KMS-11 (cell line): ENCODE measurements at regions not wholly inside any gene's neighbourhood (a gene's known extent, or its start where the extent isn't known, plus 50 kb on each side); places are given as distances from the start of the nearest gene placed in this dataset.

Source experiments
- H2AFZ ChIP-seq: fragments of 200-600 bp; sonication (generic); 2 replicates; pipeline ENCODE4 v1.6.1; 2016; ENCODE audit warnings: antibody characterized with exemption, mixed run types, low read depth
- H3K27ac ChIP-seq: fragments of 200-600 bp; sonication (generic); 2 replicates; pipeline ENCODE4 v1.6.1; 2016; ENCODE audit warnings: mild to moderate bottlenecking, mixed run types
- H3K27me3 ChIP-seq: fragments of 200-600 bp; sonication (generic); 2 replicates; pipeline ENCODE4 v1.6.1; 2017; ENCODE audit warnings: mild to moderate bottlenecking, low read depth, mixed run types, moderate library complexity; ENCODE audit not compliant: insufficient read depth
- H3K36me3 ChIP-seq: fragments of 200-600 bp; sonication (generic); 2 replicates; pipeline ENCODE4 v1.6.1; 2017; ENCODE audit warnings: mild to moderate bottlenecking, mixed run types; ENCODE audit not compliant: insufficient read depth
- H3K4me1 ChIP-seq: fragments of 200-600 bp; sonication (generic); 2 replicates; pipeline ENCODE4 v1.6.1; 2016; ENCODE audit warnings: mild to moderate bottlenecking, low read depth, mixed run types; ENCODE audit not compliant: poor library complexity, severe bottlenecking
- H3K4me2 ChIP-seq: fragments of 200-600 bp; sonication (generic); 2 replicates; pipeline ENCODE4 v1.7.0; 2016; ENCODE audit warnings: mild to moderate bottlenecking, mixed run types
- H3K4me3 ChIP-seq: fragments of 200-600 bp; sonication (generic); IDR thresholded peaks from 2 replicates; pipeline ENCODE4 v1.6.1; 2017; ENCODE audit warnings: low read depth, low read length, mixed read lengths; ENCODE audit not compliant: insufficient read depth
- H3K79me2 ChIP-seq: fragments of 200-600 bp; sonication (generic); 2 replicates; pipeline ENCODE4 v1.6.1; 2016; ENCODE audit warnings: low read depth, mixed run types; ENCODE audit not compliant: insufficient read depth
- H3K9ac ChIP-seq: fragments of 200-600 bp; sonication (generic); 2 replicates; pipeline ENCODE4 v1.6.1; 2016; ENCODE audit warnings: mild to moderate bottlenecking, mixed run types
- H4K20me1 ChIP-seq: fragments of 200-600 bp; sonication (generic); 2 replicates; pipeline ENCODE4 v1.6.1; 2016; ENCODE audit warnings: mild to moderate bottlenecking, mixed run types; ENCODE audit not compliant: insufficient read depth
- TF ChIP-seq, protein P1 (sequence below): fragments of 200-600 bp; sonication (generic); conservative IDR thresholded peaks from 2 replicates; pipeline ENCODE4 v1.6.1; 2017; ENCODE audit warnings: low read depth, mild to moderate bottlenecking, antibody characterized with exemption, low read length, moderate library complexity, mixed read lengths

DNA sequence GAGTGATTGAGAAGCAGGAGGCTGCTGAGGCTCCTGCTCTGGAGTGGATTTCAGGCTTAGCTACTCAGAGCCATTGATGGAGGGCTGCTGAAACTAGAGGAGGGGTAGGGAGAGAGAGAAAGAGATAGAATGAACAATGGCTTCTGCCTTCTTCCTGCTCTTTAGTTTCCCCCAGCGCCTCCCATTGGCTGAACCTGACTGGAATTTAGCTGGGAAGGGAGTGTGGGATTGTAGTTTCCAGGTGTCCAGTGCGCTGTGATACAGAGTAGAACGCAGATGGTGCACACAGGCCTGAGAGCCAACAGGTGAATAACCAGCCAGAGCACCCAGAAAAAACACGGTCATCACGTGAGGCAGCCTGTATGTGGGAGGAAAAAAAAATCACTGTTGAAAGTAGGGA is 140.1 kb downstream of the IL20RB start:
- no peaks in the 10 kb centered on the region for H3K36me3 ChIP-seq
- TF ChIP-seq, protein P1, sequence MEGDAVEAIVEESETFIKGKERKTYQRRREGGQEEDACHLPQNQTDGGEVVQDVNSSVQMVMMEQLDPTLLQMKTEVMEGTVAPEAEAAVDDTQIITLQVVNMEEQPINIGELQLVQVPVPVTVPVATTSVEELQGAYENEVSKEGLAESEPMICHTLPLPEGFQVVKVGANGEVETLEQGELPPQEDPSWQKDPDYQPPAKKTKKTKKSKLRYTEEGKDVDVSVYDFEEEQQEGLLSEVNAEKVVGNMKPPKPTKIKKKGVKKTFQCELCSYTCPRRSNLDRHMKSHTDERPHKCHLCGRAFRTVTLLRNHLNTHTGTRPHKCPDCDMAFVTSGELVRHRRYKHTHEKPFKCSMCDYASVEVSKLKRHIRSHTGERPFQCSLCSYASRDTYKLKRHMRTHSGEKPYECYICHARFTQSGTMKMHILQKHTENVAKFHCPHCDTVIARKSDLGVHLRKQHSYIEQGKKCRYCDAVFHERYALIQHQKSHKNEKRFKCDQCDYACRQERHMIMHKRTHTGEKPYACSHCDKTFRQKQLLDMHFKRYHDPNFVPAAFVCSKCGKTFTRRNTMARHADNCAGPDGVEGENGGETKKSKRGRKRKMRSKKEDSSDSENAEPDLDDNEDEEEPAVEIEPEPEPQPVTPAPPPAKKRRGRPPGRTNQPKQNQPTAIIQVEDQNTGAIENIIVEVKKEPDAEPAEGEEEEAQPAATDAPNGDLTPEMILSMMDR: no peak
- no peaks in the 10 kb centered on the region for H4K20me1 ChIP-seq
- H3K27me3 ChIP-seq: no peaks in the 10 kb centered on the region
- no peak overlapping the region for H2AFZ ChIP-seq
- no peak overlapping the region for H3K9ac ChIP-seq
- H3K4me1 ChIP-seq: no peaks in the 10 kb centered on the region
- no peak overlapping the region for H3K4me2 ChIP-seq
- H3K4me3 ChIP-seq: no peak overlapping the region
- H3K79me2 ChIP-seq: no peaks in the 10 kb centered on the region
- H3K27ac ChIP-seq: no peak overlapping the region

GRCh38 chr3:137099364-137100219 is 141.8 kb downstream of the IL20RB start:
- H3K27me3 ChIP-seq: no peaks in the 10 kb centered on the region
- no peaks in the 10 kb centered on the region for H3K36me3 ChIP-seq
- H3K27ac ChIP-seq: no peak overlapping the region
- H4K20me1 ChIP-seq: no peaks in the 10 kb centered on the region
- TF ChIP-seq, protein P1: no peak
- no peaks in the 10 kb centered on the region for H3K79me2 ChIP-seq
- no peak overlapping the region for H3K4me2 ChIP-seq
- no peak overlapping the region for H2AFZ ChIP-seq
- no peaks in the 10 kb centered on the region for H3K4me1 ChIP-seq
- no peak overlapping the region for H3K9ac ChIP-seq
- H3K4me3 ChIP-seq: no peak overlapping the region

DNA sequence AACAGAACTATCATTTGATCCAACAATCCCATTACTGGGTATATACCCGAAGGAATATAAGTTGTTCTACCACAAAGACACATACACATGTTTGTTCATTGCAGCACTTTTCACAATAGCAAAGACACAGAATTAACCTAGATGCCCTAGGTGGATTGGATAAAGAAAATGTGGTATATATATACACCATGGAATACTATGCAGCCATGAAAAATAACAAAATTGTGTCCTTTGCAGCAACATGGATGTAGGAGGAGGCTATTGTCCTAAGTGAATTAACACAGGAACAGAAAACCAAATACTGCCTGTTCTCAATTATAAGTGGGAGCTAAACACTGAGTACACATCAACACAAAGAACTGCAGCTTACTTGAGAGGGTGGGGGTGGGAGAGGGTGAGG is 142.5 kb downstream of the IL20RB start:
- Histone ChIP-seq H3K27me3 (no peaks in the 10 kb centered on the region), H3K27ac (no peak overlapping the region), H4K20me1 (no peaks in the 10 kb centered on the region), H3K4me2 (no peak overlapping the region), H3K4me3 (no peak overlapping the region), H3K9ac (no peak overlapping the region), H3K79me2 (no peaks in the 10 kb centered on the region), H3K4me1 (no peaks in the 10 kb centered on the region), H2AFZ (no peak overlapping the region), H3K36me3 (no peaks in the 10 kb centered on the region)
- TF ChIP-seq, protein P1: no peak

GRCh38 chr3:137103739-137104138 is 146.0 kb downstream of the IL20RB start:
- H3K4me2 ChIP-seq: no peak overlapping the region
- H4K20me1 ChIP-seq: no peaks in the 10 kb centered on the region
- H3K4me1 ChIP-seq: no peaks in the 10 kb centered on the region
- TF ChIP-seq, protein P1: no peak
- no peak overlapping the region for H3K27ac ChIP-seq
- H3K27me3 ChIP-seq: no peaks in the 10 kb centered on the region
- H3K4me3 ChIP-seq: no peak overlapping the region
- H3K9ac ChIP-seq: no peak overlapping the region
- no peak overlapping the region for H2AFZ ChIP-seq
- H3K79me2 ChIP-seq: no peaks in the 10 kb centered on the region
- H3K36me3 ChIP-seq: no peaks in the 10 kb centered on the region
